Trophoblast cell (in vitro differentiated cells and primary cell): ENCODE measurements at regions not wholly inside any gene's neighbourhood (a gene's known extent, or its start where the extent isn't known, plus 50 kb on each side); places are given as distances from the start of the nearest gene placed in this dataset.

ENCODE experiments used
- DNase-seq, 2 donors: peaks; one replicate each; pipeline ENCODE4 v3.0.0-alpha.2; 2016
- H2AFZ ChIP-seq: 2 replicates; pipeline ENCODE4 v1.6.1; 2013; ENCODE audit warnings: low read length, moderate library complexity, mild to moderate bottlenecking; ENCODE audit not compliant: insufficient read depth, poor library complexity
- H2AK5ac ChIP-seq: 2 replicates; pipeline ENCODE4 v1.6.1; 2013; ENCODE audit warnings: mild to moderate bottlenecking, low read length
- H2BK120ac ChIP-seq: 2 replicates; pipeline ENCODE4 v1.6.1; 2013; ENCODE audit warnings: low read length, mild to moderate bottlenecking, moderate library complexity; ENCODE audit not compliant: insufficient read depth, poor library complexity
- H2BK12ac ChIP-seq: 2 replicates; pipeline ENCODE4 v1.6.1; 2013; ENCODE audit warnings: mild to moderate bottlenecking, low read length, moderate library complexity
- H2BK5ac ChIP-seq: 2 replicates; pipeline ENCODE4 v1.6.1; 2013; ENCODE audit warnings: low read length, low read depth, moderate library complexity, mild to moderate bottlenecking; ENCODE audit not compliant: poor library complexity
- H3K14ac ChIP-seq: 2 replicates; pipeline ENCODE4 v1.6.1; 2013; ENCODE audit warnings: mild to moderate bottlenecking, low read length
- H3K18ac ChIP-seq: 2 replicates; pipeline ENCODE4 v1.6.1; 2013; ENCODE audit warnings: mild to moderate bottlenecking, low read length
- H3K23ac ChIP-seq: 2 replicates; pipeline ENCODE4 v1.6.1; 2013; ENCODE audit warnings: low read length
- H3K27ac ChIP-seq: 2 replicates; pipeline ENCODE4 v1.5.1; 2013; ENCODE audit warnings: low read depth, mild to moderate bottlenecking, inconsistent platforms, low read length, moderate library complexity
- H3K27me3 ChIP-seq: 2 replicates; pipeline ENCODE4 v1.6.1; 2013; ENCODE audit warnings: inconsistent platforms, mild to moderate bottlenecking, low read length, moderate library complexity; ENCODE audit not compliant: insufficient read depth
- H3K36me3 ChIP-seq, 2 experiments: 1 replicate in 1 of 2; 2 replicates in 1 of 2; pipeline ENCODE4 v1.6.1; 2013; ENCODE audit warnings: low read length in 2 of 2, mild to moderate bottlenecking in 2 of 2, moderate library complexity in 1 of 2; ENCODE audit not compliant: insufficient read depth in 2 of 2, control insufficient read depth in 1 of 2
- H3K4ac ChIP-seq: 2 replicates; pipeline ENCODE4 v1.6.1; 2013; ENCODE audit warnings: low read depth, mild to moderate bottlenecking, low read length, moderate library complexity
- H3K4me1 ChIP-seq, 2 experiments: 1 replicate in 1 of 2; 2 replicates in 1 of 2; pipeline ENCODE4 v1.6.1; 2013; ENCODE audit warnings: low read length in 2 of 2, mild to moderate bottlenecking in 2 of 2, moderate library complexity in 1 of 2; ENCODE audit not compliant: insufficient read depth in 2 of 2, control insufficient read depth in 1 of 2
- H3K4me2 ChIP-seq: 2 replicates; pipeline ENCODE4 v1.6.1; 2013; ENCODE audit warnings: inconsistent platforms, mild to moderate bottlenecking, low read length, moderate library complexity
- H3K4me3 ChIP-seq: 2 replicates; pipeline ENCODE4 v1.5.1; 2013; ENCODE audit warnings: mild to moderate bottlenecking, low read depth, low read length, inconsistent platforms
- H3K79me1 ChIP-seq: one replicate; pipeline ENCODE4 v1.6.1; 2013; ENCODE audit warnings: low read length
- H3K79me2 ChIP-seq: 2 replicates; pipeline ENCODE4 v1.6.1; 2013; ENCODE audit warnings: low read length, mild to moderate bottlenecking; ENCODE audit not compliant: control insufficient read depth, insufficient read depth, poor library complexity
- H3K9ac ChIP-seq: 2 replicates; pipeline ENCODE4 v1.6.1; 2013; ENCODE audit warnings: mild to moderate bottlenecking, low read length
- H3K9me3 ChIP-seq: 2 replicates; pipeline ENCODE4 v1.6.1; 2013; ENCODE audit warnings: low read depth, mild to moderate bottlenecking, control low read depth, inconsistent platforms, low read length; ENCODE audit not compliant: insufficient read depth
- H4K12ac ChIP-seq: 2 replicates; pipeline ENCODE4 v1.6.1; 2013; ENCODE audit warnings: low read depth, mild to moderate bottlenecking, low read length, moderate library complexity
- H4K8ac ChIP-seq: 2 replicates; pipeline ENCODE4 v1.6.1; 2013; ENCODE audit warnings: low read depth, mild to moderate bottlenecking, low read length, moderate library complexity
- H4K91ac ChIP-seq: one replicate; pipeline ENCODE4 v1.6.1; 2013; ENCODE audit warnings: low read depth, mild to moderate bottlenecking, low read length, moderate library complexity
- WGBS: extraction: QIAGEN DNeasy Blood & Tissue Kit; methylation state at CpG from one replicate; pipeline ENCODE4 v1.1.7; 2013; ENCODE audit warnings: missing lambda C conversion rate; ENCODE audit not compliant: insufficient read length, insufficient coverage; ENCODE audit errors: extremely low coverage; 5-methylcytosine and 5-hydroxymethylcytosine counted together

GRCh38 chr6:103191391-103192093, 1668.2 kb downstream of the HACE1 start:
- H2BK12ac ChIP-seq: no peak overlapping the region
- no peaks in the 10 kb centered on the region for H3K9me3 ChIP-seq
- no peak overlapping the region for H2AK5ac ChIP-seq
- no peaks in the 10 kb centered on the region for H3K4me1 ChIP-seq
- H4K8ac ChIP-seq: no peak overlapping the region
- no peak overlapping the region for H3K27ac ChIP-seq
- H2AFZ ChIP-seq: no peak overlapping the region
- WGBS: no CpG with 5 or more reads among the region's 2 CpGs
- no peak overlapping the region for H3K4me2 ChIP-seq
- no peak overlapping the region for H3K23ac ChIP-seq
- no peaks in the 10 kb centered on the region for H3K36me3 ChIP-seq
- no peak overlapping the region for H4K12ac ChIP-seq
- H4K91ac ChIP-seq: no peak overlapping the region
- DNase-seq: no peak
- H3K4me3 ChIP-seq: no peak overlapping the region
- no peak overlapping the region for H3K4ac ChIP-seq
- no peaks in the 10 kb centered on the region for H3K27me3 ChIP-seq
- no peak overlapping the region for H3K18ac ChIP-seq
- no peak overlapping the region for H2BK120ac ChIP-seq
- H3K9ac ChIP-seq: no peak overlapping the region
- H3K79me1 ChIP-seq: no peaks in the 10 kb centered on the region
- no peaks in the 10 kb centered on the region for H3K79me2 ChIP-seq
- H2BK5ac ChIP-seq: no peak overlapping the region
- no peak overlapping the region for H3K14ac ChIP-seq

- H2AK5ac ChIP-seq: no peak overlapping the region
- WGBS: no CpG with 5 or more reads among the region's 3 CpGs
- no peak overlapping the region for H2AFZ ChIP-seq
- no peak overlapping the region for H3K4me2 ChIP-seq
- H3K36me3 ChIP-seq: no peaks in the 10 kb centered on the region
- H4K12ac ChIP-seq: no peak overlapping the region
- no peak overlapping the region for H3K27ac ChIP-seq
- H3K4me1 ChIP-seq: no peaks in the 10 kb centered on the region
- no peak overlapping the region for H2BK5ac ChIP-seq
- H3K9me3 ChIP-seq: peaks cover 2% of the 10 kb centered on the region
- no peak overlapping the region for H3K9ac ChIP-seq
- no peak overlapping the region for H3K14ac ChIP-seq
- H3K4me3 ChIP-seq: no peak overlapping the region
- H3K79me2 ChIP-seq: no peaks in the 10 kb centered on the region
- H3K27me3 ChIP-seq: no peaks in the 10 kb centered on the region
- no peak overlapping the region for H4K91ac ChIP-seq
- no peaks in the 10 kb centered on the region for H3K79me1 ChIP-seq
- H2BK120ac ChIP-seq: no peak overlapping the region
- H3K18ac ChIP-seq: no peak overlapping the region
- H3K4ac ChIP-seq: no peak overlapping the region
- no peak overlapping the region for H2BK12ac ChIP-seq
- H4K8ac ChIP-seq: no peak overlapping the region
- no peak overlapping the region for H3K23ac ChIP-seq
- no peak for DNase-seq
Measured at GRCh38 chr6:103184776-103185175, 1674.9 kb downstream of the HACE1 start.

GRCh38 chr6:103183831-103184411, 1675.8 kb downstream of the HACE1 start:
- H3K23ac ChIP-seq: no peak overlapping the region
- no peak overlapping the region for H4K8ac ChIP-seq
- no peak overlapping the region for H2AFZ ChIP-seq
- no peak overlapping the region for H3K4ac ChIP-seq
- H3K79me1 ChIP-seq: no peaks in the 10 kb centered on the region
- H3K9me3 ChIP-seq: peaks cover 2% of the 10 kb centered on the region
- no peaks in the 10 kb centered on the region for H3K27me3 ChIP-seq
- H2BK12ac ChIP-seq: no peak overlapping the region
- no peak overlapping the region for H2BK120ac ChIP-seq
- no peak overlapping the region for H2AK5ac ChIP-seq
- no peak overlapping the region for H4K12ac ChIP-seq
- H3K18ac ChIP-seq: no peak overlapping the region
- no peak for DNase-seq
- no peaks in the 10 kb centered on the region for H3K79me2 ChIP-seq
- no peak overlapping the region for H2BK5ac ChIP-seq
- H3K14ac ChIP-seq: no peak overlapping the region
- H3K4me2 ChIP-seq: no peak overlapping the region
- no peak overlapping the region for H4K91ac ChIP-seq
- no peak overlapping the region for H3K4me3 ChIP-seq
- H3K36me3 ChIP-seq: no peaks in the 10 kb centered on the region
- H3K27ac ChIP-seq: no peak overlapping the region
- no peak overlapping the region for H3K9ac ChIP-seq
- WGBS: no CpG with 5 or more reads among the region's 3 CpGs
- no peaks in the 10 kb centered on the region for H3K4me1 ChIP-seq

- Histone ChIP-seq H3K79me1 (no peaks in the 10 kb centered on the region), H4K91ac (no peak overlapping the region), H3K27ac (no peak overlapping the region), H2BK12ac (no peak overlapping the region), H3K4ac (no peak overlapping the region), H3K14ac (no peak overlapping the region), H3K9ac (no peak overlapping the region), H3K36me3 (no peaks in the 10 kb centered on the region), H3K9me3 (no peaks in the 10 kb centered on the region), H3K23ac (no peak overlapping the region), H2BK5ac (no peak overlapping the region), H3K18ac (no peak overlapping the region), H4K12ac (no peak overlapping the region), H3K27me3 (no peaks in the 10 kb centered on the region), H4K8ac (no peak overlapping the region), H2AK5ac (no peak overlapping the region), H3K79me2 (no peaks in the 10 kb centered on the region), H3K4me3 (no peak overlapping the region), H2BK120ac (no peak overlapping the region), H2AFZ (no peak overlapping the region), H3K4me1 (no peaks in the 10 kb centered on the region), H3K4me2 (no peak overlapping the region)
- no peak for DNase-seq
- WGBS: no CpG with 5 or more reads among the region's 1 CpG
Measured at GRCh38 chr6:103178193-103178592, 1681.5 kb downstream of the HACE1 start.
